Activated B cell treated with CpG ODN at 0.5 μM for 24 hours (primary cell): ENCODE measurements at regions not wholly inside any gene's neighbourhood (a gene's known extent, or its start where the extent isn't known, plus 50 kb on each side); places are given as distances from the start of the nearest gene placed in this dataset.

Source experiments
- ATAC-seq: fragments of 200-7000 bp; cut with Tn5 transposase; one replicate; pipeline ENCODE4 v1.10.0; 2021; ENCODE audit warnings: low read depth, mild to moderate bottlenecking, moderate library complexity
- CTCF ChIA-PET: fragments of 350-600 bp; sonication (Branson Sonifier 250); formaldehyde crosslinking; loops from one replicate; lab custom pipeline; 2021; ENCODE audit warnings: antibody characterized with exemption; lab: Charles Lee
- POLR2A ChIA-PET: fragments of 350-600 bp; sonication (Branson Sonifier 250); formaldehyde crosslinking; loops from one replicate; lab custom pipeline; 2021; ENCODE audit warnings: antibody characterized with exemption; lab: Charles Lee
- DNase-seq: peaks from one replicate; pipeline ENCODE4 v3.0.0; 2022
- H3K27ac Mint-ChIP-seq: one replicate; pipeline ENCODE4 v1.8.0; 2020; ENCODE audit warnings: mixed read lengths
- H3K27me3 Mint-ChIP-seq: one replicate; pipeline ENCODE4 v1.8.0; 2021; ENCODE audit warnings: mixed read lengths
- H3K36me3 Mint-ChIP-seq: one replicate; pipeline ENCODE4 v1.8.0; 2021; ENCODE audit warnings: low read depth, mixed read lengths
- H3K4me1 Mint-ChIP-seq: one replicate; pipeline ENCODE4 v1.8.0; 2021; ENCODE audit warnings: mixed read lengths
- H3K4me3 Mint-ChIP-seq: one replicate; pipeline ENCODE4 v1.8.0; 2020; ENCODE audit warnings: mild to moderate bottlenecking, mixed read lengths
- H3K9me3 Mint-ChIP-seq: one replicate; pipeline ENCODE4 v1.8.0; 2020; ENCODE audit warnings: mixed read lengths
- intact Hi-C: fragments of 100-400 bp; cut with micrococcal nuclease; formaldehyde crosslinking; loops from one replicate; pipeline ENCODE4 v1.15.1; 2024
- TF ChIP-seq, protein P1 (sequence below): fragments of 200-600 bp; IDR thresholded peaks from one replicate; pipeline ENCODE4 v1.8.0; 2022; ENCODE audit warnings: antibody characterized with exemption, mild to moderate bottlenecking

GRCh38 chr3:107933450-107933849 is 157.4 kb downstream of the CD47 start:
- DNase-seq (no peak), ATAC-seq (no peak)
- Mint-ChIP-seq H3K9me3 (peaks cover 9% of the 10 kb centered on the region), H3K4me1 (no peaks in the 10 kb centered on the region), H3K27me3 (peaks cover 6% of the 10 kb centered on the region), H3K4me3 (no peak overlapping the region), H3K36me3 (peaks cover 4% of the 10 kb centered on the region), H3K27ac (no peak overlapping the region)
- ChIA-PET POLR2A (no interaction called here), CTCF (no interaction called here)
- intact Hi-C loops, result no loop called here
- TF ChIP-seq, protein P1, sequence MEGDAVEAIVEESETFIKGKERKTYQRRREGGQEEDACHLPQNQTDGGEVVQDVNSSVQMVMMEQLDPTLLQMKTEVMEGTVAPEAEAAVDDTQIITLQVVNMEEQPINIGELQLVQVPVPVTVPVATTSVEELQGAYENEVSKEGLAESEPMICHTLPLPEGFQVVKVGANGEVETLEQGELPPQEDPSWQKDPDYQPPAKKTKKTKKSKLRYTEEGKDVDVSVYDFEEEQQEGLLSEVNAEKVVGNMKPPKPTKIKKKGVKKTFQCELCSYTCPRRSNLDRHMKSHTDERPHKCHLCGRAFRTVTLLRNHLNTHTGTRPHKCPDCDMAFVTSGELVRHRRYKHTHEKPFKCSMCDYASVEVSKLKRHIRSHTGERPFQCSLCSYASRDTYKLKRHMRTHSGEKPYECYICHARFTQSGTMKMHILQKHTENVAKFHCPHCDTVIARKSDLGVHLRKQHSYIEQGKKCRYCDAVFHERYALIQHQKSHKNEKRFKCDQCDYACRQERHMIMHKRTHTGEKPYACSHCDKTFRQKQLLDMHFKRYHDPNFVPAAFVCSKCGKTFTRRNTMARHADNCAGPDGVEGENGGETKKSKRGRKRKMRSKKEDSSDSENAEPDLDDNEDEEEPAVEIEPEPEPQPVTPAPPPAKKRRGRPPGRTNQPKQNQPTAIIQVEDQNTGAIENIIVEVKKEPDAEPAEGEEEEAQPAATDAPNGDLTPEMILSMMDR, result no peak

GRCh38 chr3:107931326-107931725 is 159.5 kb downstream of the CD47 start:
- ATAC-seq, result no peak
- H3K4me3 Mint-ChIP-seq, result no peak overlapping the region
- H3K27ac Mint-ChIP-seq, result no peak overlapping the region
- peaks cover 8% of the 10 kb centered on the region for H3K9me3 Mint-ChIP-seq
- ChIA-PET CTCF (no interaction called here), POLR2A (no interaction called here)
- H3K36me3 Mint-ChIP-seq, result peaks cover 4% of the 10 kb centered on the region
- TF ChIP-seq, protein P1, result no peak
- intact Hi-C loops, result no loop called here
- peaks cover 16% of the 10 kb centered on the region for H3K4me1 Mint-ChIP-seq
- no peak for DNase-seq
- H3K27me3 Mint-ChIP-seq, result peaks cover 6% of the 10 kb centered on the region

DNA sequence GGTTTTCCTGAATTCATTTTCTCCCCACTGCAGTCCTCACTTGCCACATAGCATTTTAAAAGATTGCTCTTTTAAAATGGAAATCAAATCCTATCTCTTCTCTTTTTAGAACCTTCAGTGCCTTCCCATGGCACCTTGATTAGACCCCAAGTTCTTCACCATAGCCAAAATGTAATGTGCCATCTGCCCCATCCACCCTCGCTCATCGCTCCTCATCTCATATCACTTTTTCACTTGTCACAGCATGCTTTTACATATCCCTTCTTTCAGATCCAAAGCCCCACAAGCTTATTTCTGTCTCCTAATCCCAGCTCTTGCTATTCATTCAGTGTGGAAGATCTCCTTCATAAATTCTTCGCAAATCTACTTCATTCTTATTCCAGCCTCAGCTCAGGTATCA is 161.7 kb downstream of the CD47 start:
- H3K27me3 Mint-ChIP-seq, result peaks cover 9% of the 10 kb centered on the region
- peaks cover 22% of the 10 kb centered on the region for H3K4me1 Mint-ChIP-seq
- ATAC-seq (no peak), DNase-seq (no peak)
- intact Hi-C loops, result loop anchor here (5.0 kb wide), 4 partner anchors 117 to 623 kb away; no protein-coding TSS in a partner anchor
- TF ChIP-seq, protein P1, result no peak
- CTCF ChIA-PET, result interaction anchor here (1.0 to 2.7 kb wide), 7 partner anchors 9 to 693 kb away, joined by 3 to 16 read pairs (median 10); no protein-coding TSS in a partner anchor
- POLR2A ChIA-PET, result no interaction called here
- H3K36me3 Mint-ChIP-seq, result peaks cover 4% of the 10 kb centered on the region
- H3K27ac Mint-ChIP-seq, result no peak overlapping the region
- peaks cover 8% of the 10 kb centered on the region for H3K9me3 Mint-ChIP-seq
- H3K4me3 Mint-ChIP-seq, result no peak overlapping the region

DNA sequence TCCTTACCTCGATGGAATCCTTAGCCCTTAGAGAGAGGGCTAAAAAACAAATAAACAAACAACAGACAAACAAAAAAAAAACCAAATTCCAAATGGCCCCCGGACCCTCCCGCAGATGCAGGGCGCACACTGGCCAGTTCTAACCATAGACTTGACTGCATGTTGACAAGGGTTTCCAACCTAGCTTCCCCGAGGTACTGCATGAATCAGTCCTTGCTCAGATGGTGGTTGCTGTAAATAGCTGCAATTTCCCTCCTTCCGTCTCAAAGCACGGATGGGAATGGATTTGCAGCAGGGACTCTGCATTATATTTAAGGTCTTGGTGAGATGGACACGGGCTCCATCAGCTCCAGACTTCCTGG is 162.8 kb downstream of the CD47 start:
- Mint-ChIP-seq H3K27ac (peak overlapping the region; percentile 61), H3K4me3 (peak overlapping the region; percentile 86), H3K36me3 (no peaks in the 10 kb centered on the region), H3K9me3 (peaks cover 2% of the 10 kb centered on the region), H3K4me1 (peaks cover 22% of the 10 kb centered on the region), H3K27me3 (peaks cover 12% of the 10 kb centered on the region)
- DNase-seq, result no peak
- ChIA-PET POLR2A (interaction anchor here (0.7 to 1.1 kb wide), 5 partner anchors 161 to 294 kb away, joined by 3 to 6 read pairs (median 4); partner anchors contain the start of gene IFT57), CTCF (interaction anchor here (0.6 to 2.7 kb wide), 29 partner anchors 8 to 692 kb away, joined by 3 to 17 read pairs (median 4); no protein-coding TSS in a partner anchor)
- ATAC-seq, result peak; percentile 18
- TF ChIP-seq, protein P1, result no peak
- intact Hi-C loops, result loop anchor here (5.0 kb wide), 4 partner anchors 116 to 624 kb away; no protein-coding TSS in a partner anchor

GRCh38 chr3:107927361-107928083 is 163.3 kb downstream of the CD47 start:
- Mint-ChIP-seq H3K4me3 (peak overlapping the region; percentile 86), H3K4me1 (peaks cover 22% of the 10 kb centered on the region), H3K27ac (peak overlapping the region; percentile 26), H3K36me3 (no peaks in the 10 kb centered on the region), H3K9me3 (no peaks in the 10 kb centered on the region), H3K27me3 (peaks cover 10% of the 10 kb centered on the region)
- ATAC-seq (peak; percentile 93), DNase-seq (peak; percentile 66)
- ChIA-PET CTCF (interaction anchor here (0.6 to 2.7 kb wide), 29 partner anchors 8 to 692 kb away, joined by 3 to 17 read pairs (median 4); no protein-coding TSS in a partner anchor), POLR2A (interaction anchor here (0.8 to 1.1 kb wide), 4 partner anchors 162 to 295 kb away, joined by 3 to 6 read pairs (median 4); partner anchors contain the start of gene IFT57)
- TF ChIP-seq, protein P1, result peak; percentile 97
- intact Hi-C loops, result loop anchor here (1.0 to 5.0 kb wide), 11 partner anchors 65 to 691 kb away; no protein-coding TSS in a partner anchor
